ENCODE measurements at regions not wholly inside any gene's neighbourhood (a gene's known extent, or its start where the extent isn't known, plus 50 kb on each side); places are given as distances from the start of the nearest gene placed in this dataset.

GRCh38 chr14:62602712-62603111, 442.5 kb downstream of the KCNH5 start:
- no peaks in the 10 kb centered on the region for H3K9me2 ChIP-seq (replicated peaks; ENCODE audit: insufficient read depth)
- no peaks in the 10 kb centered on the region for H3K4me1 ChIP-seq (ENCODE audit: insufficient read depth)
- DNase-seq (ENCODE audit: low spot score): no peak
- no peaks in the 10 kb centered on the region for H3K27me3 ChIP-seq
- no peak overlapping the region for H2AFZ ChIP-seq
- H3K36me3 ChIP-seq (replicated peaks; ENCODE audit: insufficient read depth, low read depth): no peaks in the 10 kb centered on the region
- H3K27ac ChIP-seq: no peak overlapping the region
- peaks cover 2% of the 10 kb centered on the region for H3K9me3 ChIP-seq (ENCODE audit: low read depth)
- WGBS (ENCODE audit: low lambda C conversion rate, missing lambda C conversion rate): 93% methylated on average over 2 of the region's 2 CpGs
- H3K4me3 ChIP-seq: no peak overlapping the region
- no peaks in the 10 kb centered on the region for H4K20me1 ChIP-seq (ENCODE audit: insufficient read depth, poor library complexity, severe bottlenecking)
- H3K4me2 ChIP-seq: no peak overlapping the region
- no peaks in the 10 kb centered on the region for H3K79me2 ChIP-seq
- TF ChIP-seq CTCF (IDR thresholded peaks at IDR 0.05; ENCODE audit: poor library complexity) (no peak), EZH2phosphoT487 (IDR thresholded peaks at IDR 0.05; ENCODE audit: low read depth, severe bottlenecking, unreplicated experiment) (no peak), EZH2 (IDR thresholded peaks at IDR 0.05; ENCODE audit: borderline replicate concordance) (no peak)

- TF ChIP-seq CTCF (IDR thresholded peaks at IDR 0.05; ENCODE audit: poor library complexity) (no peak), EZH2 (IDR thresholded peaks at IDR 0.05; ENCODE audit: borderline replicate concordance) (no peak), EZH2phosphoT487 (IDR thresholded peaks at IDR 0.05; ENCODE audit: low read depth, severe bottlenecking, unreplicated experiment) (no peak)
- no peak overlapping the region for H2AFZ ChIP-seq
- no peaks in the 10 kb centered on the region for H3K36me3 ChIP-seq (replicated peaks; ENCODE audit: insufficient read depth, low read depth)
- DNase-seq (ENCODE audit: low spot score): no peak
- WGBS (ENCODE audit: low lambda C conversion rate, missing lambda C conversion rate): 71% methylated on average over 2 of the region's 2 CpGs
- no peaks in the 10 kb centered on the region for H3K27me3 ChIP-seq
- no peaks in the 10 kb centered on the region for H4K20me1 ChIP-seq (ENCODE audit: insufficient read depth, poor library complexity, severe bottlenecking)
- H3K4me3 ChIP-seq: no peak overlapping the region
- H3K79me2 ChIP-seq: no peaks in the 10 kb centered on the region
- H3K27ac ChIP-seq: no peak overlapping the region
- H3K4me1 ChIP-seq (ENCODE audit: insufficient read depth): no peaks in the 10 kb centered on the region
- H3K9me2 ChIP-seq (replicated peaks; ENCODE audit: insufficient read depth): no peaks in the 10 kb centered on the region
- H3K4me2 ChIP-seq: no peak overlapping the region
- no peaks in the 10 kb centered on the region for H3K9me3 ChIP-seq (ENCODE audit: low read depth)
Observed at GRCh38 chr14:62604524-62604923, 440.7 kb downstream of the KCNH5 start.

GRCh38 chr14:62614122-62614521, 431.1 kb downstream of the KCNH5 start:
- H3K4me1 ChIP-seq (ENCODE audit: insufficient read depth): peaks cover 11% of the 10 kb centered on the region
- H3K27me3 ChIP-seq: no peaks in the 10 kb centered on the region
- no peaks in the 10 kb centered on the region for H3K79me2 ChIP-seq
- peak overlapping the region; percentile 24 for H3K4me2 ChIP-seq
- no peaks in the 10 kb centered on the region for H4K20me1 ChIP-seq (ENCODE audit: insufficient read depth, poor library complexity, severe bottlenecking)
- H3K36me3 ChIP-seq (replicated peaks; ENCODE audit: insufficient read depth, low read depth): no peaks in the 10 kb centered on the region
- H3K9me3 ChIP-seq (ENCODE audit: low read depth): no peaks in the 10 kb centered on the region
- H2AFZ ChIP-seq: peak overlapping the region; percentile 21
- H3K9me2 ChIP-seq (replicated peaks; ENCODE audit: insufficient read depth): no peaks in the 10 kb centered on the region
- H3K27ac ChIP-seq: peak overlapping the region; percentile 4
- TF ChIP-seq EZH2phosphoT487 (IDR thresholded peaks at IDR 0.05; ENCODE audit: low read depth, severe bottlenecking, unreplicated experiment) (no peak), EZH2 (IDR thresholded peaks at IDR 0.05; ENCODE audit: borderline replicate concordance) (no peak), CTCF (IDR thresholded peaks at IDR 0.05; ENCODE audit: poor library complexity) (no peak)
- 5% methylated on average over 3 of the region's 3 CpGs for WGBS (ENCODE audit: low lambda C conversion rate, missing lambda C conversion rate)
- DNase-seq (ENCODE audit: low spot score): peak; percentile 6
- H3K4me3 ChIP-seq: no peak overlapping the region

- H3K4me1 ChIP-seq (ENCODE audit: insufficient read depth): peaks cover 11% of the 10 kb centered on the region
- no peak overlapping the region for H3K27ac ChIP-seq
- H3K4me2 ChIP-seq: no peak overlapping the region
- 90% methylated on average over 4 of the region's 4 CpGs for WGBS (ENCODE audit: low lambda C conversion rate, missing lambda C conversion rate)
- H3K27me3 ChIP-seq: no peaks in the 10 kb centered on the region
- H3K9me2 ChIP-seq (replicated peaks; ENCODE audit: insufficient read depth): no peaks in the 10 kb centered on the region
- TF ChIP-seq CTCF (IDR thresholded peaks at IDR 0.05; ENCODE audit: poor library complexity) (no peak), EZH2 (IDR thresholded peaks at IDR 0.05; ENCODE audit: borderline replicate concordance) (no peak), EZH2phosphoT487 (IDR thresholded peaks at IDR 0.05; ENCODE audit: low read depth, severe bottlenecking, unreplicated experiment) (no peak)
- no peak overlapping the region for H3K4me3 ChIP-seq
- H3K9me3 ChIP-seq (ENCODE audit: low read depth): no peaks in the 10 kb centered on the region
- no peaks in the 10 kb centered on the region for H3K79me2 ChIP-seq
- H3K36me3 ChIP-seq (replicated peaks; ENCODE audit: insufficient read depth, low read depth): no peaks in the 10 kb centered on the region
- H2AFZ ChIP-seq: no peak overlapping the region
- DNase-seq (ENCODE audit: low spot score): no peak
- H4K20me1 ChIP-seq (ENCODE audit: insufficient read depth, poor library complexity, severe bottlenecking): no peaks in the 10 kb centered on the region
Observed at GRCh38 chr14:62616668-62617067, 428.6 kb downstream of the KCNH5 start.

Measured in hepatocyte (in vitro differentiated cells).